ENCODE measurements at regions not wholly inside any gene's neighbourhood (a gene's known extent, or its start where the extent isn't known, plus 50 kb on each side); places are given as distances from the start of the nearest gene placed in this dataset.
A peak's percentile ranks its signal among the peaks of the same experiment; 100 is the strongest.

- no peak for DNase-seq
These were observed 161.8 kb downstream of the DICER1 start for GRCh38 chr14:94995551-94995950.

GRCh38 chr14:94994245-94994644, 163.1 kb downstream of the DICER1 start:
- no peak for DNase-seq

GRCh38 chr14:94992046-94992445, 165.3 kb downstream of the DICER1 start:
- no peak for DNase-seq

- no peak for DNase-seq
These were observed 167.4 kb downstream of the DICER1 start for GRCh38 chr14:94989946-94990345.

- no peak for DNase-seq
These were observed 167.9 kb downstream of the DICER1 start for GRCh38 chr14:94989417-94989816.

- no peak for DNase-seq
These were observed 169.9 kb downstream of the DICER1 start for GRCh38 chr14:94987409-94987808.

- DNase-seq = no peak
These were observed 177.4 kb downstream of the DICER1 start for GRCh38 chr14:94979891-94980290.

- DNase-seq = no peak
These were observed 180.3 kb downstream of the DICER1 start for GRCh38 chr14:94977016-94977415.

- DNase-seq = no peak
These were observed 182.0 kb downstream of the DICER1 start for GRCh38 chr14:94975366-94975765.

GRCh38 chr14:94974893-94975292, 182.4 kb downstream of the DICER1 start:
- no peak for DNase-seq

- DNase-seq = no peak
These were observed 182.9 kb downstream of the DICER1 start for GRCh38 chr14:94974422-94974821.

- DNase-seq = peak in 39 of 58 donors; percentile 2 to 77 (median 26)
These were observed 185.6 kb downstream of the DICER1 start for GRCh38 chr14:94971750-94972149.

- DNase-seq = peak in 2 of 58 donors; percentile 31 to 44
These were observed 186.2 kb downstream of the DICER1 start for GRCh38 chr14:94970941-94971730.

GRCh38 chr14:94969766-94970165, 187.6 kb downstream of the DICER1 start:
- DNase-seq = no peak

- no peak for DNase-seq
These were observed 190.5 kb downstream of the DICER1 start for GRCh38 chr14:94966868-94967267.

- DNase-seq = no peak
These were observed 191.0 kb downstream of the DICER1 start for GRCh38 chr14:94966344-94966743.

- no peak for DNase-seq
These were observed 191.6 kb downstream of the DICER1 start for GRCh38 chr14:94965551-94966313.

GRCh38 chr14:94964931-94965330, 192.4 kb downstream of the DICER1 start:
- no peak for DNase-seq

GRCh38 chr14:94964181-94964580, 193.1 kb downstream of the DICER1 start:
- no peak for DNase-seq

- DNase-seq = no peak
These were observed 193.1 kb upstream of the GSC start for GRCh38 chr14:94963051-94963450.

- DNase-seq = no peak
These were observed 192.3 kb upstream of the GSC start for GRCh38 chr14:94962166-94962575.

GRCh38 chr14:94961386-94962165, 191.7 kb upstream of the GSC start:
- no peak for DNase-seq

Measured in anterior cingulate cortex (tissue), 58 donors.